ENCODE measurements at regions not wholly inside any gene's neighbourhood (a gene's known extent, or its start where the extent isn't known, plus 50 kb on each side); places are given as distances from the start of the nearest gene placed in this dataset.

- no peak for DNase-seq
These were observed 115.6 kb downstream of the BTG1 start for GRCh38 chr12:92029902-92030586.

DNA sequence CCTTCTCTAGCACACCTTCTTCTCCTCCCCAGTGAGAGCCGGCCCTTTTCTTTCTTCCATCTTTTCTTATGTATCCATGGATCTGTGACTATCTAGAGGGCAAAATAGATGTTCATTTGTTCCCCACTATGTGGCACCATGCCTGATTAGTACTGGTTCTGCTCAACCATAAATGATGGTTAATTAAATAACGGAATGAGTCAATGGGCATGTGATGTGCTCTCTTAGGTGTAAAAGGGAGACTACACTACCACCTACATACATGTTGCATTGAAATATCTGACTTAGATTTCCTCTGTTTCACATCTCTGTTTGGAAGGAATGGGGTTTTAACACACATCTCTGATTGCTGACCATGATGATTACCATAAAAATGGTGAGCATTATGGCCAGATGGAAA lies 116.5 kb downstream of the BTG1 start:
- no peak for DNase-seq

DNA sequence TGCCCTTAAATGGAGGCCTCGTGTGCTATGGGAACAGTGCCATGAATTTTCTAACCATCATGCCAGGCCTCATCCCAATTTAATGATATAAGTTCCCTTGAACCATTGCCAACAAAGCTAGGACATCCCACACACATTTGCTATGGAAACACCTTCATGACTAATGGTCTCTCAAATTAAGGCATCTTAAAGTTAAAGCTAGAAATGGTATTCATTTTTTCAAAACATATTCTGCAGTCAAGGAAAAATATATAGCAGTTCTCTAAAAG lies 117.3 kb downstream of the BTG1 start:
- DNase-seq = no peak

GRCh38 chr12:92027701-92028440 lies 117.8 kb downstream of the BTG1 start:
- no peak for DNase-seq

DNA sequence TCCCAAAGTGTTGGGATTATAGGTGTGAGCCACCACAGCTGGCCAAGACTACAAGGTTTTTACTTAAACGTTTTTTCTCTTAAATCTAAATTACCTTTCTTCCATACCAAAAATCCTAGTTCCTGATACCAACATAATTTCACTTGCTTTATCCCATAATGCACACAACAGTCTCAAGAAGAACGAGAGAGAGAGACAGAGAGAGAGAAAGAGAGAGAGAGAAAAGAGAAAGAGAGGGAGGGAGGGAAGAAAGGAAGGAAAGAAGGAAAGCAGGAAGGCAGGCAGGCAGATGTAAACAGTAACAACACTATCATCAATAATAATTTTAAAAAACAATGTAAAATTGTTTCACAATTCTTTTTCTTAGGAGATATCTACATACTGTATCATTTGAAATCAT lies 118.4 kb downstream of the BTG1 start:
- no peak for DNase-seq

GRCh38 chr12:92025462-92026207 lies 120.0 kb downstream of the BTG1 start:
- no peak for DNase-seq

DNA sequence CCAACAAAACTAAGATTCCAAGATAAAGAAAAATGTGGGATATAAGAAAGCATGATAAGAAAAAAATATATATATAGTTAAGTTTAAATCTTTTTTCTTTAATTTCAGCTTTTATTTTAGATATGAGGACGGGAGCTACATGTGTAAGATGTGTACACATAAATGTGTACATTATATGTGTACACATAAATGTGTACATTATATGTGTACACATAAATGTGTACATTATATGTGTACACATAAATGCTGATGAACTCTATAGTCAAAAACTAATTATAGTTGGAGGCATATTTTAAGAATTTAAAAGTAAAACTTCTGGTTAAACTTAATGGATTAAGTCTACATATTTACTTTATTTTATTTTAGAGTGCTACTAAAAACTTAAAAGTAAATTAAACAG lies 123.6 kb downstream of the BTG1 start:
- no peak for DNase-seq

- DNase-seq = peak in 2 of 3 experiments; percentile 18 to 71
These were observed 124.0 kb downstream of the BTG1 start for GRCh38 chr12:92021666-92022035.

GRCh38 chr12:92020983-92021665 lies 124.5 kb downstream of the BTG1 start:
- DNase-seq = peak in 1 of 3 experiments; percentile 54

GRCh38 chr12:92019491-92020277 lies 126.0 kb downstream of the BTG1 start:
- no peak for DNase-seq

DNA sequence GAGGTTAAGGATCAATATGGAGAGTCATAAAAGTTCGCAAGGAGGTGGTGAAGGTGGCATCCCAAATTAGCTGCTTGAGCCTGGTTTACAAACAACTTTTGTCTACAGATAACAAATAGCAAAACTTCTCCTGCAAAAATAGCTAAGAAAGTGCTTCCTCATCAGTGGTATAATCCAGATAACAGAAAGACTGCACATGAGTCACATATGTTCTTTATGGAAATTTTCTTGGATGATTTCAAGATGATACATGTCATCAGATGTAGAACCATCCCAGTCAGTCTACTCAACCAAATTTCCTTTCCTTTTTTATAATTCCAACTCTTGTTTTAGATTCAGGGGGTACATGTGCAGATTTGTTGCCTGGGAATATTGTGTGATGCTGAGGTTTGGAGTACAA lies 133.0 kb downstream of the BTG1 start:
- DNase-seq = no peak

- DNase-seq = peak in 2 of 3 experiments; percentile 13 to 63
These were observed 134.6 kb downstream of the BTG1 start for GRCh38 chr12:92010853-92011701.

DNA sequence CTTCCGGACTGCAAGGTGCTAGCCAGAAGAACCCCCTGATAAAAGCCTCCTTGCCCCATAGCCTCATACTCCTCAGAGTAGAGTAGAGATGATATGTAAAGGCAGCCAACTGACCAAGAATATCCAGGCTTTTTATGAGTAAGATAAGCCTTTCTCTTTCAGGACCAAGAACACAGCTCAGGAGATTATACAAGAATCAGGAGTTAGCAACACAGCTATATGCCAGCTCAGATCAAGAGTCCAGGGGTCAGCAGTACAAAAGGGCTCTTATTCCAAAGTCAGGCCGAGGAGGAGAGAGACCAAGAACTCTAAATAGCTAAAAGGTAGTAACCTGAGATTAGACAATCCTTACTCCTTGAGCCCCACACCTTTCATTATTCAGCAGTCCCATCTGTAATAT lies 135.3 kb downstream of the BTG1 start:
- DNase-seq = no peak

- DNase-seq = no peak
These were observed 137.3 kb downstream of the BTG1 start for GRCh38 chr12:92008345-92008744.

- peak in 2 of 3 experiments; percentile 51 to 85 for DNase-seq
These were observed 137.9 kb downstream of the BTG1 start for GRCh38 chr12:92007787-92008186.

DNA sequence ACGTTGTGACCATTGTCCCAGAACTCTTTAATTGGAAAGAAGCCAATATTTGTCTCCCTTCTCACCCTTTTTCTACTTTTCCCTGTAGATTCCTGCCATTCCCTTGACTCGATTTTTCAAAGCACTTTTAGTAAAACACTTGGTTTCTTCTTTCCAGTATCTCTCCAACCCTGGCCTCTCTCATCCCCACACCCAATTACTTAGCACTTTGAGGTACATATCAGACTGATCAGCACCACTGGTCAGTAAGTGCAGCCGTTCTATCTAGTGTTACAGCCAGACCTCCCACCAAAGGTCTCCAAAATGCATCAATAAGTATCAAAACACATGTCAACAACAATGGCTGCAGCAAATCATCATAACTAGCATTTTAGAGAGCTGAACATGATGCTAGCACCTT lies 141.9 kb downstream of the BTG1 start:
- DNase-seq = no peak

DNA sequence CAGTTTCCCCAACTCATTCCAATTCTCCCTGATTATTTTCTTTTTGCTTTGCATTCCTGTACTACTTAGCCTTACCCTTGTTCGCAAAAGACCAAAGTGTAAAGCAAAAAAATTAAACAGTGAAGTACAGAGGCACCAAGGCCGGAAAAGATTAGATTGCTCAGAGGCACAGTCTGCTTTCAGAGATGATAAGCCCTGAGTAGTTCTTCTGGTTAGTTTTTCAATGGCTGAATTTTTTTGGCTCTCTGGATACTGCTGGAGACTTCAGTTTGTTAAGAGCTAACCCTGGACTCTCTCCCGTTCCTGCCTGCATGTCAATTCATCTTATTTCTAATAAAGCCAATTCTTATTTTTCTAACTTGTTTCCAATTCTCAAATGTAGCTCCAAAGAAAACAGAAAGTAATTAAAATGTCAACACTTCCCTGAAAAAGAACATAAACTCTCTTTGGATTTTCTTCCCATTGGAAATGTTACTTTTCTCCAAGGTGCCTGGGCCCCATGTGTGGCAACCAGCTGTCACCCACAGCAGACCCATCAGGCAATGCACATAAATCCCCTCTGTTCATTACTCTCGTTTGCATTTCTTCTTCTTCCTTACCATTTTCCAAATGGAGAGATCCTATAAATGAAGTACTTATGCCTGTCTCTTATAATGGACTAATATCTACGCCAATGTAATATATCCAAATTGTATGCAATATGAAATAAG lies 142.8 kb downstream of the BTG1 start:
- no peak for DNase-seq

DNA sequence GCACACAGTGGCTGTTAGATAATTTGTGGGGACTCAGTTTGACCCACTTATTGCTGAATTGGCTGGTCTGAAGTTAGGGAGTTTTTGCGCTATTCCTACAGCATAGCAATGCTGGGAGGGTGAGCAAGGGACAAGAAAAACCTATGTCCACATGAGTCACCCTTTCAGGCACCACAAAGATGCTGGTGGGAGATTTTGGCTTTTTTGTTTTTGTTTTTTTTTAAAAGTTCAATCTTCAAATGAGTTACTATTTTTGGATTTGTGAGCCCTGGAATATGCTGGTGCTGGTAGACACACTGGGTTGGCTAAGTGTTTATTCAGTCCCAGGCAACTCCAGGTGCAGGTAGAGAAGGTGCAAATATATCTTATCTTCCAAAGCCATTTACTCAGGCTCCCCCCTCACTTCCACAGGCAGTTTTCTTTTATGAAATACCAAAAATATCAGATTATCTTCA lies 143.4 kb downstream of the BTG1 start:
- no peak for DNase-seq

GRCh38 chr12:92000597-92000996 lies 145.0 kb downstream of the BTG1 start:
- DNase-seq = no peak

GRCh38 chr12:91999823-92000222 lies 145.8 kb downstream of the BTG1 start:
- no peak for DNase-seq

GRCh38 chr12:91998316-91998715 lies 147.3 kb downstream of the BTG1 start:
- no peak for DNase-seq

All from NCI-H1417 (cell line).